NT2/D1 (cell line): ENCODE measurements at regions not wholly inside any gene's neighbourhood (a gene's known extent, or its start where the extent isn't known, plus 50 kb on each side); places are given as distances from the start of the nearest gene placed in this dataset.

Experiments
- DNase-seq: peaks from one replicate; pipeline ENCODE4 v3.0.0-alpha.2; 2011; ENCODE audit warnings: low read depth, low spot score
- H3K27me3 ChIP-seq: 2 replicates; pipeline ENCODE4 v1.6.0; 2011; ENCODE audit warnings: mild to moderate bottlenecking; ENCODE audit not compliant: insufficient read length, insufficient read depth
- H3K36me3 ChIP-seq: 2 replicates; pipeline ENCODE4 v1.6.1; 2011; ENCODE audit warnings: mild to moderate bottlenecking, low read length, mixed read lengths; ENCODE audit not compliant: insufficient read depth, insufficient read length
- H3K4me1 ChIP-seq: 2 replicates; pipeline ENCODE4 v1.5.1; 2011; ENCODE audit not compliant: insufficient read depth, insufficient read length
- H3K4me3 ChIP-seq: 2 replicates; pipeline ENCODE4 v1.5.1; 2011; ENCODE audit warnings: low read depth; ENCODE audit not compliant: insufficient read length
- H3K9ac ChIP-seq: 2 replicates; pipeline ENCODE4 v1.6.0; 2011; ENCODE audit warnings: low read depth; ENCODE audit not compliant: insufficient read length
- H3K9me3 ChIP-seq: 2 replicates; pipeline ENCODE4 v1.5.1; 2011; ENCODE audit warnings: mild to moderate bottlenecking, low read length; ENCODE audit not compliant: insufficient read depth
- SUZ12 ChIP-seq: IDR thresholded peaks from 2 replicates; pipeline ENCODE4 v1.6.1; 2011; ENCODE audit not compliant: insufficient read length, insufficient read depth; ENCODE audit errors: extremely low read depth
- YY1 ChIP-seq: IDR thresholded peaks from 2 replicates; pipeline ENCODE4 v1.6.1; 2011; ENCODE audit not compliant: insufficient read length, insufficient read depth
- ZNF274 ChIP-seq: IDR thresholded peaks from 2 replicates; pipeline ENCODE4 v1.6.1; 2011; ENCODE audit warnings: mild to moderate bottlenecking, low read depth, low read length

DNA sequence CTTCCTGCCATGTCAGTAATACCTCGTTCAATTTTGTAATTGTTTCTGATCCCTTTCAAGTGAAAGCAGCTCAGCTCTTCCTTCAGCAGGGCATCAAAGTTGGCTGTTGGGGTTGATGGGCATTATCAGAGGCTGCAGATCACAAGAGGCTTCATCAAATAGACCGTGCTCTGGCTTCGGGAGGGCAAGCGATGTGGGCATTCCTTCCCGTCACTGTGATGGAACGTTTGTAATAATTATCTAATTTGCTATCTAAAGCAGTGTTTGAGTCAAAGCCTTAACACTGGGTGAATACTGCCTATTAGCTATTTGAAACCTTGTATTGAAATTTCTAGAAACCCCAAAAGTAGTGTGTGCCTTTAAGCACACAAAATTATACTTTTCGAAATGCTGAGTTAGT, 170.1 kb downstream of the OTUD1 start:
- no peak for DNase-seq
- no peaks in the 10 kb centered on the region for H3K27me3 ChIP-seq
- no peaks in the 10 kb centered on the region for H3K9me3 ChIP-seq
- no peak overlapping the region for H3K4me3 ChIP-seq
- no peak overlapping the region for H3K9ac ChIP-seq
- H3K36me3 ChIP-seq, result no peaks in the 10 kb centered on the region
- TF ChIP-seq YY1 (no peak), ZNF274 (no peak), SUZ12 (no peak)
- H3K4me1 ChIP-seq, result no peaks in the 10 kb centered on the region

DNA sequence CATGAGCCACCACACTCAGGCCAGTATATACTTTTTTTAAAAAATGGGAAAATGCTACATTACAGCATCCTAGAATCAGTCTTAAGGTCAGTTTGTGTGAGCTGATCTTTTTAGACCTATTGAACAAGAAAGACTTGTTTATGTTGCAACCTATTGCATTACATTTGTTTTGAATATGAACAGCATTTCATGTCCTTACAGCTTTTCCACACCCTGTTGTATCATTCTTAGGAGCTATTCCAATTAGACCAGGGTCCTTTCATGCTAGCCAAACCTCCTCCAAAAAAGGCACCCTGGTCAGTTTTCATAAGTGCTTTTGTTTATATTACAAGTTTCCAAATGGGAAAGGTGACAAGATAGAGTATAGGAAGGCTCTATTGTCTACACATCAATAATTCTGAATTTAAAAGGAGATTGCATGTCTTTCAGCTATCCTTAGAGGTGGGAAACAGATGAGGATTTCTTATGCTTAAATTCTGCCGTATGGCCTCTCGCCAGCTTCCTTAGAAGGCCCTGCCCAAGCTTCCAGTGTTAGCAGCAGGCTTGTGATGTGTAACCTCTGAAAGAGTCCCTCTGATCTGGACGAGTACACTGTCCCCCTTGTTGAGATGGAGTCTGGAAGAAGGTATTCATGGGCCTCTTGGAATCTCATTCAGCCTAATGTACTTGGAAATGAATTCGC, 171.9 kb downstream of the OTUD1 start:
- Histone ChIP-seq H3K27me3 (no peaks in the 10 kb centered on the region), H3K4me3 (no peak overlapping the region), H3K4me1 (no peaks in the 10 kb centered on the region), H3K9me3 (no peaks in the 10 kb centered on the region), H3K36me3 (no peaks in the 10 kb centered on the region), H3K9ac (no peak overlapping the region)
- TF ChIP-seq ZNF274, result no peak
- no peak for TF ChIP-seq YY1
- TF ChIP-seq SUZ12, result no peak
- no peak for DNase-seq

DNA sequence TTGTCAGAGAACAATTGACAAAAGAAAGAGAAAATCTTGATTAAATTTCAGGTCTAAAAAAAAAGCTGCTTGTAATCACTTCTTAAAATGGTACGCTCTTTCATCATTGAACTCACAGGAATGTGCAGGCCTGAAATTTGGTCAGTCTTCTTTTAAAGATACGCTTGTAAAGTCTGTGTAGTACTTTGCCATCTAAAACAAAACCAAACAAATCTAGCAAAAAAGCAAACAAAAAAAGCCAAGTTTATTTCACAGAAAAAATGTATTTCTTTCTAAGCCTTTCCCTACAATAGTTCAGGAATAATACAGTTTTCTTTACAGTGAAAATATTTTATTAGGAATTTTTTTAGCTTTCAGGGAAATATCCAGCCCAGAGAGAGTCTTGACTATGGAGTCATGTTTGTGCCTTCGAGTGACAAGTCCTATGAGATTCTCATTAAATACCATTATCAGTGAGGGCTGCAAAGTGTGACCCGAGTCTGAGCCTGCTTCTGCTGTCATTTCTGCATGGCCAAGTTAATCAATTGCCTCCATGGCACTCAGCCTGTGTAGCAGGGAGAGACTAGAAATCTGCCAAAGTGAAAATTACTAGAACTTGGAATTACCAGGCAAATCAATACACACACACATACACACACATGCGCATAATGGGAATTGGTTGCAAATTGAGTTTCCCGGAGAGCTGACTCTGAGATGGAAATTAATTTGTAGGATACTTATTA, 172.6 kb downstream of the OTUD1 start:
- TF ChIP-seq SUZ12 (no peak), YY1 (no peak), ZNF274 (no peak)
- Histone ChIP-seq H3K9me3 (no peaks in the 10 kb centered on the region), H3K4me3 (no peak overlapping the region), H3K9ac (no peak overlapping the region), H3K4me1 (no peaks in the 10 kb centered on the region), H3K36me3 (no peaks in the 10 kb centered on the region), H3K27me3 (no peaks in the 10 kb centered on the region)
- no peak for DNase-seq

DNA sequence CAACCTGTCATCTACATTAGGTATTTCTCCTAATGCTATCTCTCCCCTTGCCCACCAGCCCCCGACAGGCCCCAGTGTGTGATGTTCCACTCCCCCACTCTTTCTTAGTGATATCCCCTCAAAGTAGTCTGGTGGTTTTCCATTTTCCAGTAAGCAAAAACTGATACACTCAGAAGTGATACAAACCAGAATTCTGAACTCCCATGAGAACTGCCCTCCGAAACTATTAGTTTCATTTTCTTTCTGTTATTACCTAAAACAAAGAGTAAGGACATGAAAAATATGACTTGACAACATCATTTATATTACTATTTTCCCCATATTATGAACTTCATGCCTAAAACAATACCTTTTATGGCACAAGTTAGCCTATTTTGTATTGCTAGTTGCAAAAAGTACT, 175.0 kb downstream of the OTUD1 start:
- TF ChIP-seq ZNF274, result no peak
- TF ChIP-seq SUZ12, result no peak
- TF ChIP-seq YY1, result no peak
- DNase-seq, result no peak
- Histone ChIP-seq H3K9ac (no peak overlapping the region), H3K4me3 (no peak overlapping the region), H3K36me3 (no peaks in the 10 kb centered on the region), H3K9me3 (no peaks in the 10 kb centered on the region), H3K27me3 (no peaks in the 10 kb centered on the region), H3K4me1 (no peaks in the 10 kb centered on the region)

DNA sequence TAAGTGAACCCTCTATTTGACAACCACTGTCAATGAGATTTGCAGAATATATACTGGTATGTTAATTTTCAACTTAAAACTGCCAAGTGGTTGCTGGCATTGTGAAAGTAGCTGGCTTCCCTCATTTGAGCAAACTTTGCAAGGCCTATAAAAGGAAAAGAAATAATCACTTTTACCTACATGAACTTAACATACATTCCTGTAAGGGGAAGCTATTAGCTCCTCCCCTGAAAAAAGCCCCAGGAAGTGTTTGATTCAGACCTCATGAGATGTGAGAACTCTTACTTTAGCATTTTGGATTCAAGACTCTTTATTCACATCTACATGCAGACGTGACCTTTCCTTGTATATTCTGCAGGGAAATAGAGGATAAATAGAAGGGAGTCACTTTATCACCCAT, 175.6 kb downstream of the OTUD1 start:
- no peaks in the 10 kb centered on the region for H3K36me3 ChIP-seq
- H3K9me3 ChIP-seq, result no peaks in the 10 kb centered on the region
- no peak for DNase-seq
- no peak overlapping the region for H3K4me3 ChIP-seq
- no peaks in the 10 kb centered on the region for H3K27me3 ChIP-seq
- H3K9ac ChIP-seq, result no peak overlapping the region
- no peak for TF ChIP-seq ZNF274
- no peak for TF ChIP-seq YY1
- no peak for TF ChIP-seq SUZ12
- H3K4me1 ChIP-seq, result no peaks in the 10 kb centered on the region

DNA sequence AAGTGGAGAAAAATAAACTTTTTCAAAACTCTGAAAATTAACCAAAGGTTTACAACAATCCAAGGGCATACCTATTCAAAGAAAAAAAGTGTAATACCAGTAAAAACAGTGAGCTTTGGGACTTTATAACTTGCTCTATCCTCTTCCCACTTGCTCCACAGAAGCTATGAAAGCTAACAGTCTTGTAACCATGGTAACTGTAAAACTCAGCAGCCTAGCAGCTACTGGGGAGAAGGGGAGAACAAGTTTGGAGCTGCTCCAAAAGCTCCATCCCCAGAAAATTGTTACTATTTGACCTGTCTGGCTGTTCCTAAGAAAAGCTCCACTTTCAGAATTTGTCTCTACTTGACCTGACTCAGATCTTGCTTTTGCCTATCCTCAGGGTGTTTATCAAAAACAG, 191.5 kb downstream of the OTUD1 start:
- no peaks in the 10 kb centered on the region for H3K27me3 ChIP-seq
- no peak for TF ChIP-seq ZNF274
- no peak for TF ChIP-seq YY1
- no peak for TF ChIP-seq SUZ12
- DNase-seq, result no peak
- no peak overlapping the region for H3K4me3 ChIP-seq
- H3K4me1 ChIP-seq, result no peaks in the 10 kb centered on the region
- H3K36me3 ChIP-seq, result no peaks in the 10 kb centered on the region
- H3K9ac ChIP-seq, result no peak overlapping the region
- no peaks in the 10 kb centered on the region for H3K9me3 ChIP-seq

DNA sequence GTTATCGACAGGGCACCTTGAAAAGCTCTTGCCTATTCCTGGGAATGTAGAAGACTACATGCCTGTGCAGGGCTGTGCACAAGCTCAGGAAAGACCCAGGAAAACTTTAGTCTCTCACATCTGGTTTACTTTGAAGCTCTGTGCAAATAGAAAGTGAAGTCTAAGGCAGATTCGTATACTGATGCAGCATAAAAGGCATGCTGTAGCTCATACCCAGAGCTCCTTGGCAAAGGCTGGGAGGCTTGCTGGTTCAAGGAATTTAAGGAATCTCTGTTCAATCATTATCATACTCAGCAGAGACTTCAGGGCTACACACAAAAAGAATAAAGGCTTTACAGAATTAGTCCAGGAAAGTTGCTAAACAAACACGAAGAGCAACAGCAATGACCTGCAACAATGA, 192.0 kb downstream of the OTUD1 start:
- no peaks in the 10 kb centered on the region for H3K9me3 ChIP-seq
- no peak for TF ChIP-seq SUZ12
- no peak for TF ChIP-seq ZNF274
- TF ChIP-seq YY1, result no peak
- H3K9ac ChIP-seq, result no peak overlapping the region
- no peaks in the 10 kb centered on the region for H3K4me1 ChIP-seq
- no peaks in the 10 kb centered on the region for H3K36me3 ChIP-seq
- no peaks in the 10 kb centered on the region for H3K27me3 ChIP-seq
- no peak overlapping the region for H3K4me3 ChIP-seq
- DNase-seq, result no peak
